ENCODE measurements at regions not wholly inside any gene's neighbourhood (a gene's known extent, or its start where the extent isn't known, plus 50 kb on each side); places are given as distances from the start of the nearest gene placed in this dataset.

DNA sequence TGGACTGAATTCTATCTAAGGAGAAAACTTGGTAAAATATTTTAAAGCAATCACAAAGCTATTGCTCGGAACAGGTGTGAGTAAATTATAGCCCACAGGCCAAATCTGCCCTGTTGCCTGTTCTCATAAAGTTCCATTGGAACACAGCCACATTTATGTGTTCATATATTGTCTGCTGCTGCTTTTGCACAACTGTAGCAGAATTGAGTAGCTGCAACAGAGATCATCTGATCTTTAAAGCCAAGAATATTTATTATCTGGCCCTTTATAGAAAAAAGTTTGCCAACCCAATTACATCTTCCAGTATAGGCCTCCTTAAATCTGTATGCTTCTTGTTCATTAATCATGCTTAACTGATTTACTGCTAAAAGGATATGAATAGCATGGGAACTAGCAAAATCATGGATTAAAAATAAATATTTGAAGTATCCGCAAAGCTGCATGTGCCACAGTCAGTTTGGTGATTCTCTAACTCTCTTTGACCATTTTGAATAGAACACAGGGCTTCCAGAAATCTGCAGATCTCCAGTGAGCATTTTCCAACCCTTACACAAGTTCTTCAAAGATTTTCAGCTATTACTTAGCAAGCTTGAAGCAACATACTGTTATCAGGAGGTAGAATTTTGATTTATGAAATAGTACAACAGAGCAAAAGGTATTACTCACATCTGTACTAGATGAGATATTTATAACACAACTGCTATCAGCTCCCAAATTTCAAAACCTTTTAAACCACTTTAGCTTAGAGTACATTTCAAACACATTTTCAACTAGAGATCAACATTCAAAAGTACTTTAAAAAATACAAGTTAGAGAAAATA, 312.6 kb upstream of the ID4 start:
- Mint-ChIP-seq H3K9me3 (peaks cover 3% of the 10 kb centered on the region), H3K4me1 (ENCODE audit: low read depth) (no peaks in the 10 kb centered on the region), H3K4me3 (no peak overlapping the region), H3K27me3 (no peaks in the 10 kb centered on the region), H3K36me3 (ENCODE audit: low read depth) (no peaks in the 10 kb centered on the region), H3K27ac (no peak overlapping the region)
- Histone ChIP-seq H3K4me3 (ENCODE audit: low read length) (no peak overlapping the region), H3K27me3 (ENCODE audit: control insufficient read depth in 1 of 2, insufficient read depth in 2 of 2, low read length in 2 of 2) (no peaks in the 10 kb centered on the region), H3K27ac (ENCODE audit: low read depth in 1 of 2, low read length in 2 of 2) (no peak overlapping the region), H3K36me3 (ENCODE audit: insufficient read depth, low read length) (no peaks in the 10 kb centered on the region), H3K9me3 (ENCODE audit: control insufficient read depth in 1 of 2, insufficient read depth in 1 of 2, low read length in 2 of 2) (peaks cover 0 to 3% of the 10 kb centered on the region in 2 experiments), H3K4me1 (ENCODE audit: insufficient read depth, low read length) (no peaks in the 10 kb centered on the region)
- CTCF ChIA-PET: no interaction called here
- intact Hi-C loops (cut with DNase I, micrococcal nuclease): no loop called here
- no peak for ATAC-seq (ENCODE audit: poor library complexity)
- POLR2A ChIA-PET: no interaction called here
- DNase-seq: no peak
- TF ChIP-seq, protein P1, sequence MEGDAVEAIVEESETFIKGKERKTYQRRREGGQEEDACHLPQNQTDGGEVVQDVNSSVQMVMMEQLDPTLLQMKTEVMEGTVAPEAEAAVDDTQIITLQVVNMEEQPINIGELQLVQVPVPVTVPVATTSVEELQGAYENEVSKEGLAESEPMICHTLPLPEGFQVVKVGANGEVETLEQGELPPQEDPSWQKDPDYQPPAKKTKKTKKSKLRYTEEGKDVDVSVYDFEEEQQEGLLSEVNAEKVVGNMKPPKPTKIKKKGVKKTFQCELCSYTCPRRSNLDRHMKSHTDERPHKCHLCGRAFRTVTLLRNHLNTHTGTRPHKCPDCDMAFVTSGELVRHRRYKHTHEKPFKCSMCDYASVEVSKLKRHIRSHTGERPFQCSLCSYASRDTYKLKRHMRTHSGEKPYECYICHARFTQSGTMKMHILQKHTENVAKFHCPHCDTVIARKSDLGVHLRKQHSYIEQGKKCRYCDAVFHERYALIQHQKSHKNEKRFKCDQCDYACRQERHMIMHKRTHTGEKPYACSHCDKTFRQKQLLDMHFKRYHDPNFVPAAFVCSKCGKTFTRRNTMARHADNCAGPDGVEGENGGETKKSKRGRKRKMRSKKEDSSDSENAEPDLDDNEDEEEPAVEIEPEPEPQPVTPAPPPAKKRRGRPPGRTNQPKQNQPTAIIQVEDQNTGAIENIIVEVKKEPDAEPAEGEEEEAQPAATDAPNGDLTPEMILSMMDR (IDR thresholded peaks at IDR 0.05): no peak

- H3K4me1 Mint-ChIP-seq (ENCODE audit: low read depth): no peaks in the 10 kb centered on the region
- H3K27me3 Mint-ChIP-seq: no peaks in the 10 kb centered on the region
- no peak for DNase-seq
- H3K4me3 Mint-ChIP-seq: no peak overlapping the region
- intact Hi-C loops (cut with DNase I, micrococcal nuclease): no loop called here
- H3K9me3 Mint-ChIP-seq: peaks cover 3% of the 10 kb centered on the region
- Histone ChIP-seq H3K27me3 (ENCODE audit: control insufficient read depth in 1 of 2, insufficient read depth in 2 of 2, low read length in 2 of 2) (no peaks in the 10 kb centered on the region), H3K36me3 (ENCODE audit: insufficient read depth, low read length) (no peaks in the 10 kb centered on the region), H3K4me3 (ENCODE audit: low read length) (no peak overlapping the region), H3K9me3 (ENCODE audit: control insufficient read depth in 1 of 2, insufficient read depth in 1 of 2, low read length in 2 of 2) (peaks cover 0 to 3% of the 10 kb centered on the region in 2 experiments), H3K4me1 (ENCODE audit: insufficient read depth, low read length) (no peaks in the 10 kb centered on the region), H3K27ac (ENCODE audit: low read depth in 1 of 2, low read length in 2 of 2) (no peak overlapping the region)
- TF ChIP-seq, protein P1 (IDR thresholded peaks at IDR 0.05): no peak
- ChIA-PET POLR2A (no interaction called here), CTCF (no interaction called here)
- no peak overlapping the region for H3K27ac Mint-ChIP-seq
- no peaks in the 10 kb centered on the region for H3K36me3 Mint-ChIP-seq (ENCODE audit: low read depth)
- ATAC-seq (ENCODE audit: poor library complexity): no peak
These were observed 311.5 kb upstream of the ID4 start for GRCh38 chr6:19525673-19526072.

DNA sequence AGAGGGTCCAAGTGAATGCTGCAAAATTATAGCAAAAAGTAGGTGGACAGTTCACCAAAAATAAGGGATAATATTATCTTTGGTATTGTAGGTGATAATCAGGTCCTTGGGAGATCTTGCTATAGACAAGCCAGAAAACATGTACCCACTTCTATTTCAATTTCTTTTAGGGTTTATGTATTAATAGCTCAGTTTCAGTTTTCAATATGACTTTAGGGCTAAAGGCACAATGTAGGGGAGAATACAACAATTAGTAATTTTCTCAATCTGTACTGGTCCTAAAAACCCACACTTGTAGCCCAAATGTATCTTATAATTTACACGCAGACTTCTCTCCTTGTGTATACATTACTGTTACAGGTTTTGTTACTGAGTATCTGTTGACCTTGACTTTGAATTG, 307.0 kb upstream of the ID4 start:
- Histone ChIP-seq H3K27me3 (ENCODE audit: control insufficient read depth in 1 of 2, insufficient read depth in 2 of 2, low read length in 2 of 2) (no peaks in the 10 kb centered on the region), H3K9me3 (ENCODE audit: control insufficient read depth in 1 of 2, insufficient read depth in 1 of 2, low read length in 2 of 2) (peaks cover 0 to 3% of the 10 kb centered on the region in 2 experiments), H3K36me3 (ENCODE audit: insufficient read depth, low read length) (no peaks in the 10 kb centered on the region), H3K4me1 (ENCODE audit: insufficient read depth, low read length) (no peaks in the 10 kb centered on the region), H3K27ac (ENCODE audit: low read depth in 1 of 2, low read length in 2 of 2) (no peak overlapping the region), H3K4me3 (ENCODE audit: low read length) (no peak overlapping the region)
- intact Hi-C loops (cut with DNase I, micrococcal nuclease): no loop called here
- POLR2A ChIA-PET: no interaction called here
- Mint-ChIP-seq H3K36me3 (ENCODE audit: low read depth) (no peaks in the 10 kb centered on the region), H3K4me1 (ENCODE audit: low read depth) (no peaks in the 10 kb centered on the region), H3K27ac (no peak overlapping the region), H3K4me3 (no peak overlapping the region), H3K9me3 (no peaks in the 10 kb centered on the region), H3K27me3 (no peaks in the 10 kb centered on the region)
- TF ChIP-seq, protein P1 (IDR thresholded peaks at IDR 0.05): no peak
- DNase-seq: no peak
- CTCF ChIA-PET: no interaction called here
- no peak for ATAC-seq (ENCODE audit: poor library complexity)

All from CD4-positive, alpha-beta T cell (primary cell).